ENCODE measurements at regions not wholly inside any gene's neighbourhood (a gene's known extent, or its start where the extent isn't known, plus 50 kb on each side); places are given as distances from the start of the nearest gene placed in this dataset.

GRCh38 chr11:69352715-69353319 is 58.9 kb downstream of the MYEOV start:
- TF ChIP-seq CTCF (IDR thresholded peaks at IDR 0.05) = no peak
- no peak for TF ChIP-seq EP300 (IDR thresholded peaks at IDR 0.05)
- no peak for TF ChIP-seq POLR2A (IDR thresholded peaks at IDR 0.05)
